ENCODE measurements at regions not wholly inside any gene's neighbourhood (a gene's known extent, or its start where the extent isn't known, plus 50 kb on each side); places are given as distances from the start of the nearest gene placed in this dataset.

- TF ChIP-seq ZNF639 (CRISPR knock-in tag; conservative IDR thresholded peaks at IDR 0.05 in 1 of 2, IDR thresholded peaks at IDR 0.05 in 1 of 2): no peak
- TF ChIP-seq RAD21 (CRISPR knock-in tag; conservative IDR thresholded peaks at IDR 0.05 in 1 of 2, IDR thresholded peaks at IDR 0.05 in 1 of 2): peak; percentile 19 to 48; a peak in 3 of 4 replicates
- TF ChIP-seq POLR2G (IDR thresholded peaks at IDR 0.05; ENCODE audit: low read depth, low read length): no peak
Observed at GRCh38 chr3:25904206-25904605, 114.3 kb downstream of the OXSM start (continued).

DNA sequence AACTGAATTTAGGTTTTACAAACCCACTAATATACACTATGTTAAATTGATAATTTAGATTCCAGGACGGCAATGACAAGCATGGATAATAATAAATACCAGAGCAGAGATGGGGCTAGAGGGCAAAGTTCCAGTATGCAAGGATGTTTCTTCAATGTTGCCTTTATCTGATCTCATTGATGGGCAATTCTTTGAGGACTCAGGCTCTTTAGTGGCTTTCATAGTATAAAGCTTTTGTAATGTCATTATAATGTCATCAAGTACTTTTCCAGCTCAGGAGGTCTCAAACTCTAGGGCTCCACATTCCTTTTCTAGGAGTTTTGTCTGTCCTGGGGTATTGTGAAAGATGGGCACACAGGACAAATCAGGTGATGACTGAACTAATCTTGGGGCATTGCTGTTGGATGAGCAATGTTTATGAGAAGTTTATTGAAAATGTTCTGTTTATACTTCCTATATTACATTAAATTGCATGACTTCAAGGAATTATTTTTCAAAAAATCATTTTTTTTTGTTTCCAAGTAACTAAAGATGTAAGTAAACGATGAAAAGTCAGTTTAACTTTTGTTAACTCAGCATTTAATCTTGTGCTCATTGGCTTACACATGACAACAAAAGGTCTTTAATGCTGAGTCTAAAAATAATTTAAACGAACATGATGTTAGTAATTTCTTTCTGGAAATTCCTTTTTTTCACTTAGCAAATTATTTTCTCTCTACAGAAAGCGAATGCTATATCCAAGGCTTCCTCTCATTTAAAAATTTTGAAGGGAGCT, 116.4 kb downstream of the OXSM start:
- ATAC-seq (no peak), FAIRE-seq (no peak), DNase-seq (ENCODE audit: extremely low read depth in 1 of 4, low spot score in 3 of 4) (no peak)
- H3K9me3 ChIP-seq (replicated peaks; ENCODE audit: control insufficient read depth, insufficient read depth, low read depth, low read length): no peaks in the 10 kb centered on the region
- no peak overlapping the region for H3K9ac ChIP-seq (ENCODE audit: insufficient read depth in 1 of 2, low read depth in 2 of 2, low read length in 2 of 2)
- in situ Hi-C loops (cut with MboI) (no loop called here), intact Hi-C loops (cut with micrococcal nuclease) (no loop called here)
- no peaks in the 10 kb centered on the region for H4K20me1 ChIP-seq (replicated peaks; ENCODE audit: control insufficient read depth, insufficient read depth, low read length)
- no peaks in the 10 kb centered on the region for H3K36me3 ChIP-seq (ENCODE audit: control insufficient read depth, insufficient read depth, low read length)
- WGBS (ENCODE audit: insufficient coverage, low coverage, missing lambda C conversion rate): 0% methylated on average over 4 of the region's 4 CpGs
- no peaks in the 10 kb centered on the region for H3K27me3 ChIP-seq (ENCODE audit: control insufficient read depth in 2 of 2, insufficient read depth in 2 of 2, low read length in 2 of 2)
- no peak overlapping the region for H2AFZ ChIP-seq (ENCODE audit: low read depth, low read length)
- no peaks in the 10 kb centered on the region for H3K4me1 ChIP-seq (replicated peaks in 1 of 2; ENCODE audit: control insufficient read depth in 2 of 2, insufficient read depth in 2 of 2, low read length in 2 of 2)
- no TSS peak for BruUV-seq (replicated peaks)
- H3K4me2 ChIP-seq (ENCODE audit: insufficient read depth, low read length): no peak overlapping the region
- H3K9me1 ChIP-seq (ENCODE audit: control insufficient read depth, insufficient read depth, low read length): no peaks in the 10 kb centered on the region
- CTCF ChIA-PET (ENCODE audit: low intra/inter-chr PET ratio): no interaction called here
- H3K27ac ChIP-seq (ENCODE audit: extremely low read depth, low read depth, low read length): no peak overlapping the region
- no peak overlapping the region for H3K4me3 ChIP-seq
- H3K79me2 ChIP-seq (ENCODE audit: control insufficient read depth, insufficient read depth, low read length): no peaks in the 10 kb centered on the region
- POLR2A ChIA-PET: interaction anchor here (1.8 kb wide), 1 partner anchor 8 kb away, joined by 5 read pairs; no protein-coding TSS in a partner anchor
- peak; percentile 72 for TF ChIP-seq MAFG (tag; conservative IDR thresholded peaks at IDR 0.05)
- no peak for TF ChIP-seq ZNF232 (CRISPR knock-in tag; IDR thresholded peaks at IDR 0.05)
- TF ChIP-seq ZNF316 (IDR thresholded peaks at IDR 0.05): peak; percentile 89
- no peak for TF ChIP-seq THRB (CRISPR knock-in tag; conservative IDR thresholded peaks at IDR 0.05)
- TF ChIP-seq MAFK (IDR thresholded peaks at IDR 0.05; ENCODE audit: low read length): peak; percentile 72
- TF ChIP-seq CLOCK (CRISPR knock-in tag; IDR thresholded peaks at IDR 0.05; ENCODE audit: borderline replicate concordance): no peak
- peak; percentile 67 for TF ChIP-seq MAFF (IDR thresholded peaks at IDR 0.05; ENCODE audit: low read length)
- TF ChIP-seq ZNF431 (CRISPR knock-in tag; IDR thresholded peaks at IDR 0.05): no peak
- TF ChIP-seq FOXP4 (CRISPR knock-in tag; IDR thresholded peaks at IDR 0.05; ENCODE audit: borderline replicate concordance): no peak

Data from K562 (cell line).